H9 (cell line): ENCODE measurements at regions not wholly inside any gene's neighbourhood (a gene's known extent, or its start where the extent isn't known, plus 50 kb on each side); places are given as distances from the start of the nearest gene placed in this dataset.

Source experiments
- DNase-seq: peaks from one replicate; pipeline ENCODE4 v3.0.0-alpha.2; 2017
- H2AFZ ChIP-seq: one replicate; pipeline ENCODE4 v1.6.1; 2013; ENCODE audit warnings: mild to moderate bottlenecking, low read length, control low read depth, moderate library complexity
- H2AK5ac ChIP-seq: 2 replicates; pipeline ENCODE4 v1.6.1; 2013; ENCODE audit warnings: low read length, control low read depth, mixed read lengths; ENCODE audit not compliant: insufficient read length
- H2BK120ac ChIP-seq: one replicate; pipeline ENCODE4 v1.6.1; 2013; ENCODE audit warnings: low read depth, mild to moderate bottlenecking, low read length, control low read depth, inconsistent platforms; ENCODE audit not compliant: poor library complexity, severe bottlenecking
- H2BK12ac ChIP-seq: 2 replicates; pipeline ENCODE4 v1.6.1; 2013; ENCODE audit warnings: low read length, control low read depth, mixed read lengths, low read depth; ENCODE audit not compliant: insufficient read length
- H2BK15ac ChIP-seq: 2 replicates; pipeline ENCODE4 v1.6.1; 2013; ENCODE audit warnings: low read depth, low read length, control low read depth
- H2BK20ac ChIP-seq: one replicate; pipeline ENCODE4 v1.6.1; 2013; ENCODE audit warnings: low read depth, mild to moderate bottlenecking, low read length, control low read depth, inconsistent platforms; ENCODE audit not compliant: poor library complexity, severe bottlenecking
- H2BK5ac ChIP-seq: 2 replicates; pipeline ENCODE4 v1.6.1; 2013; ENCODE audit warnings: low read length, control low read depth, mixed read lengths; ENCODE audit not compliant: insufficient read length
- H3K14ac ChIP-seq: 2 replicates; pipeline ENCODE4 v1.6.1; 2013; ENCODE audit warnings: low read length, control low read depth; ENCODE audit not compliant: insufficient read depth
- H3K18ac ChIP-seq: 2 replicates; pipeline ENCODE4 v1.6.1; 2013; ENCODE audit warnings: low read depth, mild to moderate bottlenecking, mixed read lengths, low read length, control low read depth; ENCODE audit not compliant: insufficient read length
- H3K23ac ChIP-seq: 2 replicates; pipeline ENCODE4 v1.6.1; 2013; ENCODE audit warnings: low read length, control low read depth, mixed read lengths, low read depth; ENCODE audit not compliant: insufficient read length
- H3K23me2 ChIP-seq: 2 replicates; pipeline ENCODE4 v1.6.1; 2013; ENCODE audit warnings: low read depth, mild to moderate bottlenecking, mixed read lengths, low read length, control low read depth; ENCODE audit not compliant: insufficient read length, poor library complexity, severe bottlenecking
- H3K27ac ChIP-seq: 2 replicates; pipeline ENCODE4 v1.5.1; 2013; ENCODE audit warnings: low read length, control low read depth, mixed read lengths, low read depth; ENCODE audit not compliant: insufficient read length
- H3K27me3 ChIP-seq: 2 replicates; pipeline ENCODE4 v1.6.1; 2013; ENCODE audit warnings: low read length, control low read depth, inconsistent platforms; ENCODE audit not compliant: insufficient read depth
- H3K4ac ChIP-seq: 2 replicates; pipeline ENCODE4 v1.6.1; 2013; ENCODE audit warnings: low read depth, mild to moderate bottlenecking, control low read depth, inconsistent platforms, low read length, moderate library complexity
- H3K4me1 ChIP-seq: 2 replicates; pipeline ENCODE4 v1.6.1; 2013; ENCODE audit warnings: low read length, control low read depth, inconsistent platforms; ENCODE audit not compliant: insufficient read depth
- H3K4me2 ChIP-seq: 2 replicates; pipeline ENCODE4 v1.6.1; 2013; ENCODE audit warnings: low read length, control low read depth, mixed read lengths; ENCODE audit not compliant: insufficient read length, insufficient read depth
- H3K56ac ChIP-seq: 2 replicates; pipeline ENCODE4 v1.6.1; 2013; ENCODE audit warnings: low read depth, mild to moderate bottlenecking, mixed read lengths, low read length, control low read depth; ENCODE audit not compliant: insufficient read length
- H3K79me1 ChIP-seq: 2 replicates; pipeline ENCODE4 v1.6.1; 2013; ENCODE audit warnings: low read depth, mild to moderate bottlenecking, moderate library complexity, low read length, control low read depth, inconsistent platforms; ENCODE audit not compliant: insufficient read depth, poor library complexity, severe bottlenecking
- H3K79me2 ChIP-seq: 2 replicates; pipeline ENCODE4 v1.6.1; 2013; ENCODE audit warnings: low read length, control low read depth, inconsistent platforms; ENCODE audit not compliant: insufficient read depth
- H3K9ac ChIP-seq: 2 replicates; pipeline ENCODE4 v1.6.1; 2013; ENCODE audit warnings: low read length, control low read depth, mixed read lengths; ENCODE audit not compliant: insufficient read length; ENCODE audit errors: extremely low read depth
- H3K9me3 ChIP-seq: one replicate; pipeline ENCODE4 v1.6.1; 2013; ENCODE audit warnings: low read depth, low read length, inconsistent platforms; ENCODE audit not compliant: control insufficient read depth
- H3T11ph ChIP-seq: one replicate; pipeline ENCODE4 v1.6.1; 2013; ENCODE audit warnings: mild to moderate bottlenecking, low read length, control low read depth, inconsistent platforms
- H4K20me1 ChIP-seq: one replicate; pipeline ENCODE4 v1.6.1; 2013; ENCODE audit not compliant: control insufficient read depth, insufficient read length, insufficient read depth
- H4K5ac ChIP-seq: 2 replicates; pipeline ENCODE4 v1.6.1; 2013; ENCODE audit warnings: low read depth, mild to moderate bottlenecking, mixed read lengths, low read length, control low read depth; ENCODE audit not compliant: insufficient read length
- H4K8ac ChIP-seq: replicated peaks from 2 replicates; pipeline ENCODE4 v1.6.1; 2013; ENCODE audit warnings: low read length, control low read depth, mixed read lengths, low read depth; ENCODE audit not compliant: insufficient read length
- H4K91ac ChIP-seq: 2 replicates; pipeline ENCODE4 v1.6.1; 2013; ENCODE audit warnings: low read depth, mild to moderate bottlenecking, moderate library complexity, mixed read lengths, low read length, control low read depth; ENCODE audit not compliant: insufficient read length
- H3K27ac Mint-ChIP-seq, 3 experiments: 2 replicates in 2 of 3; 3 replicates in 1 of 3; pipeline ENCODE4 v1.8.0; 2020 to 2021; ENCODE audit warnings: mixed read lengths in 3 of 3, mild to moderate bottlenecking in 1 of 3, moderate library complexity in 1 of 3
- H3K27me3 Mint-ChIP-seq: 2 replicates; pipeline ENCODE4 v1.8.0; 2021; ENCODE audit warnings: low read depth, mild to moderate bottlenecking, moderate library complexity, mixed read lengths
- H3K36me3 Mint-ChIP-seq, 3 experiments: 2 replicates in 2 of 3; 3 replicates in 1 of 3; pipeline ENCODE4 v1.8.0; 2020 to 2021; ENCODE audit warnings: low read depth in 3 of 3, mixed read lengths in 3 of 3; ENCODE audit not compliant: insufficient read depth in 1 of 3
- H3K4me1 Mint-ChIP-seq, 2 experiments: 2 replicates each; pipeline ENCODE4 v1.8.0; 2020; ENCODE audit warnings: mixed read lengths in 2 of 2
- H3K4me3 Mint-ChIP-seq, 2 experiments: 2 replicates in 1 of 2; 3 replicates in 1 of 2; pipeline ENCODE4 v1.8.0; 2020 to 2021; ENCODE audit warnings: mild to moderate bottlenecking in 2 of 2, mixed read lengths in 2 of 2, moderate library complexity in 1 of 2
- H3K9me3 Mint-ChIP-seq, 2 experiments: 2 replicates in 1 of 2; 3 replicates in 1 of 2; pipeline ENCODE4 v1.8.0; 2020; ENCODE audit warnings: mild to moderate bottlenecking in 2 of 2, mixed read lengths in 2 of 2, moderate library complexity in 1 of 2
- WGBS: extraction: QIAGEN DNeasy Blood & Tissue Kit; methylation state at CpG from one replicate; pipeline ENCODE4 v1.1.7; 2013; ENCODE audit warnings: missing lambda C conversion rate, low lambda C conversion rate, mixed read lengths; ENCODE audit not compliant: insufficient read length; ENCODE audit errors: extremely low coverage; 5-methylcytosine and 5-hydroxymethylcytosine counted together
- TF ChIP-seq, protein P1 (sequence below): fragments of 200-600 bp; sonication (generic); conservative IDR thresholded peaks from 3 replicates; pipeline ENCODE4 v1.8.0; 2021; ENCODE audit warnings: antibody characterized with exemption, mild to moderate bottlenecking

DNA sequence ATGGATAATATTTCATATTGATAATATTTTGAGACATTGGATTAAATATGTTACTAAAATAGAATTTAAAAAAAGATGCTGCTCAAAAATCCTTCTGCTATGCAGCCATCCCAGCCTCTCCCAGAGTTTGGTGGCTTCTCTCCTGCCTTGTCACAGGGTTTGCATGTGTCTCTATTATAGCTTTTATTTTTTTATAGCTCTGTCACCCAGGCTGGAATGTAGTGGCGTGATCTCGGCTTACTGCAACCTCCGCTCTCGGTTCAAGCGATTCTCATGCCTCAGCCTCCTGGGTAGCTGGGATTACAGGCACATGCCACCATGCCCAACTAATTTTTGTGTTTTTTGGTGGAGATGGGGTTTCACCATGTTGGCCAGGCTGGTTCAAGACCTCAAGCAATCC, 50.7 kb upstream of the ID3 start:
- H3K4me2 ChIP-seq: no peak overlapping the region
- no peaks in the 10 kb centered on the region for H3K9me3 ChIP-seq
- H2BK5ac ChIP-seq: no peak overlapping the region
- no peaks in the 10 kb centered on the region for H3K79me1 ChIP-seq
- no peak overlapping the region for H2AFZ ChIP-seq
- H3K4me1 ChIP-seq: peaks cover 3% of the 10 kb centered on the region; the same call in 1 of the 2 replicates
- no peak overlapping the region for H3T11ph ChIP-seq
- Mint-ChIP-seq H3K4me1 (peaks cover 22 to 28% of the 10 kb centered on the region in 2 experiments), H3K27ac (no peak overlapping the region; a peak in 1 of 7 replicates), H3K27me3 (peaks cover 7% of the 10 kb centered on the region), H3K36me3 (no peaks in the 10 kb centered on the region; a peak in 1 of 7 replicates), H3K4me3 (no peak overlapping the region), H3K9me3 (no peaks in the 10 kb centered on the region)
- H3K14ac ChIP-seq: no peak overlapping the region
- no peak overlapping the region for H2BK15ac ChIP-seq
- no peak overlapping the region for H3K18ac ChIP-seq
- H3K79me2 ChIP-seq: no peaks in the 10 kb centered on the region
- no peak overlapping the region for H2BK20ac ChIP-seq
- no peak overlapping the region for H2BK120ac ChIP-seq
- TF ChIP-seq, protein P1, sequence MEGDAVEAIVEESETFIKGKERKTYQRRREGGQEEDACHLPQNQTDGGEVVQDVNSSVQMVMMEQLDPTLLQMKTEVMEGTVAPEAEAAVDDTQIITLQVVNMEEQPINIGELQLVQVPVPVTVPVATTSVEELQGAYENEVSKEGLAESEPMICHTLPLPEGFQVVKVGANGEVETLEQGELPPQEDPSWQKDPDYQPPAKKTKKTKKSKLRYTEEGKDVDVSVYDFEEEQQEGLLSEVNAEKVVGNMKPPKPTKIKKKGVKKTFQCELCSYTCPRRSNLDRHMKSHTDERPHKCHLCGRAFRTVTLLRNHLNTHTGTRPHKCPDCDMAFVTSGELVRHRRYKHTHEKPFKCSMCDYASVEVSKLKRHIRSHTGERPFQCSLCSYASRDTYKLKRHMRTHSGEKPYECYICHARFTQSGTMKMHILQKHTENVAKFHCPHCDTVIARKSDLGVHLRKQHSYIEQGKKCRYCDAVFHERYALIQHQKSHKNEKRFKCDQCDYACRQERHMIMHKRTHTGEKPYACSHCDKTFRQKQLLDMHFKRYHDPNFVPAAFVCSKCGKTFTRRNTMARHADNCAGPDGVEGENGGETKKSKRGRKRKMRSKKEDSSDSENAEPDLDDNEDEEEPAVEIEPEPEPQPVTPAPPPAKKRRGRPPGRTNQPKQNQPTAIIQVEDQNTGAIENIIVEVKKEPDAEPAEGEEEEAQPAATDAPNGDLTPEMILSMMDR: no peak
- no peaks in the 10 kb centered on the region for H4K20me1 ChIP-seq
- H2AK5ac ChIP-seq: no peak overlapping the region
- H3K56ac ChIP-seq: no peak overlapping the region
- no peak overlapping the region for H3K9ac ChIP-seq
- WGBS: no CpG with 5 or more reads among the region's 5 CpGs
- H3K4ac ChIP-seq: no peak overlapping the region
- no peak for DNase-seq
- H4K5ac ChIP-seq: no peak overlapping the region
- H4K91ac ChIP-seq: no peak overlapping the region
- H2BK12ac ChIP-seq: no peak overlapping the region
- H3K23me2 ChIP-seq: no peaks in the 10 kb centered on the region
- H3K27me3 ChIP-seq: no peaks in the 10 kb centered on the region
- no peak overlapping the region for H3K27ac ChIP-seq
- H4K8ac ChIP-seq: no peak overlapping the region
- H3K23ac ChIP-seq: no peak overlapping the region
